H9 (cell line): ENCODE measurements at regions not wholly inside any gene's neighbourhood (a gene's known extent, or its start where the extent isn't known, plus 50 kb on each side); places are given as distances from the start of the nearest gene placed in this dataset.

Source experiments
- DNase-seq: peaks from one replicate; pipeline ENCODE4 v3.0.0-alpha.2; 2017
- H2AFZ ChIP-seq: one replicate; pipeline ENCODE4 v1.6.1; 2013; ENCODE audit warnings: mild to moderate bottlenecking, low read length, control low read depth, moderate library complexity
- H2AK5ac ChIP-seq: 2 replicates; pipeline ENCODE4 v1.6.1; 2013; ENCODE audit warnings: low read length, control low read depth, mixed read lengths; ENCODE audit not compliant: insufficient read length
- H2BK120ac ChIP-seq: one replicate; pipeline ENCODE4 v1.6.1; 2013; ENCODE audit warnings: low read depth, mild to moderate bottlenecking, low read length, control low read depth, inconsistent platforms; ENCODE audit not compliant: poor library complexity, severe bottlenecking
- H2BK12ac ChIP-seq: 2 replicates; pipeline ENCODE4 v1.6.1; 2013; ENCODE audit warnings: low read length, control low read depth, mixed read lengths, low read depth; ENCODE audit not compliant: insufficient read length
- H2BK15ac ChIP-seq: 2 replicates; pipeline ENCODE4 v1.6.1; 2013; ENCODE audit warnings: low read depth, low read length, control low read depth
- H2BK20ac ChIP-seq: one replicate; pipeline ENCODE4 v1.6.1; 2013; ENCODE audit warnings: low read depth, mild to moderate bottlenecking, low read length, control low read depth, inconsistent platforms; ENCODE audit not compliant: poor library complexity, severe bottlenecking
- H2BK5ac ChIP-seq: 2 replicates; pipeline ENCODE4 v1.6.1; 2013; ENCODE audit warnings: low read length, control low read depth, mixed read lengths; ENCODE audit not compliant: insufficient read length
- H3K14ac ChIP-seq: 2 replicates; pipeline ENCODE4 v1.6.1; 2013; ENCODE audit warnings: low read length, control low read depth; ENCODE audit not compliant: insufficient read depth
- H3K18ac ChIP-seq: 2 replicates; pipeline ENCODE4 v1.6.1; 2013; ENCODE audit warnings: low read depth, mild to moderate bottlenecking, mixed read lengths, low read length, control low read depth; ENCODE audit not compliant: insufficient read length
- H3K23ac ChIP-seq: 2 replicates; pipeline ENCODE4 v1.6.1; 2013; ENCODE audit warnings: low read length, control low read depth, mixed read lengths, low read depth; ENCODE audit not compliant: insufficient read length
- H3K23me2 ChIP-seq: 2 replicates; pipeline ENCODE4 v1.6.1; 2013; ENCODE audit warnings: low read depth, mild to moderate bottlenecking, mixed read lengths, low read length, control low read depth; ENCODE audit not compliant: insufficient read length, poor library complexity, severe bottlenecking
- H3K27ac ChIP-seq: 2 replicates; pipeline ENCODE4 v1.5.1; 2013; ENCODE audit warnings: low read length, control low read depth, mixed read lengths, low read depth; ENCODE audit not compliant: insufficient read length
- H3K27me3 ChIP-seq: 2 replicates; pipeline ENCODE4 v1.6.1; 2013; ENCODE audit warnings: low read length, control low read depth, inconsistent platforms; ENCODE audit not compliant: insufficient read depth
- H3K4ac ChIP-seq: 2 replicates; pipeline ENCODE4 v1.6.1; 2013; ENCODE audit warnings: low read depth, mild to moderate bottlenecking, control low read depth, inconsistent platforms, low read length, moderate library complexity
- H3K4me1 ChIP-seq: 2 replicates; pipeline ENCODE4 v1.6.1; 2013; ENCODE audit warnings: low read length, control low read depth, inconsistent platforms; ENCODE audit not compliant: insufficient read depth
- H3K4me2 ChIP-seq: 2 replicates; pipeline ENCODE4 v1.6.1; 2013; ENCODE audit warnings: low read length, control low read depth, mixed read lengths; ENCODE audit not compliant: insufficient read length, insufficient read depth
- H3K56ac ChIP-seq: 2 replicates; pipeline ENCODE4 v1.6.1; 2013; ENCODE audit warnings: low read depth, mild to moderate bottlenecking, mixed read lengths, low read length, control low read depth; ENCODE audit not compliant: insufficient read length
- H3K79me1 ChIP-seq: 2 replicates; pipeline ENCODE4 v1.6.1; 2013; ENCODE audit warnings: low read depth, mild to moderate bottlenecking, moderate library complexity, low read length, control low read depth, inconsistent platforms; ENCODE audit not compliant: insufficient read depth, poor library complexity, severe bottlenecking
- H3K79me2 ChIP-seq: 2 replicates; pipeline ENCODE4 v1.6.1; 2013; ENCODE audit warnings: low read length, control low read depth, inconsistent platforms; ENCODE audit not compliant: insufficient read depth
- H3K9ac ChIP-seq: 2 replicates; pipeline ENCODE4 v1.6.1; 2013; ENCODE audit warnings: low read length, control low read depth, mixed read lengths; ENCODE audit not compliant: insufficient read length; ENCODE audit errors: extremely low read depth
- H3K9me3 ChIP-seq: one replicate; pipeline ENCODE4 v1.6.1; 2013; ENCODE audit warnings: low read depth, low read length, inconsistent platforms; ENCODE audit not compliant: control insufficient read depth
- H3T11ph ChIP-seq: one replicate; pipeline ENCODE4 v1.6.1; 2013; ENCODE audit warnings: mild to moderate bottlenecking, low read length, control low read depth, inconsistent platforms
- H4K20me1 ChIP-seq: one replicate; pipeline ENCODE4 v1.6.1; 2013; ENCODE audit not compliant: control insufficient read depth, insufficient read length, insufficient read depth
- H4K5ac ChIP-seq: 2 replicates; pipeline ENCODE4 v1.6.1; 2013; ENCODE audit warnings: low read depth, mild to moderate bottlenecking, mixed read lengths, low read length, control low read depth; ENCODE audit not compliant: insufficient read length
- H4K8ac ChIP-seq: replicated peaks from 2 replicates; pipeline ENCODE4 v1.6.1; 2013; ENCODE audit warnings: low read length, control low read depth, mixed read lengths, low read depth; ENCODE audit not compliant: insufficient read length
- H4K91ac ChIP-seq: 2 replicates; pipeline ENCODE4 v1.6.1; 2013; ENCODE audit warnings: low read depth, mild to moderate bottlenecking, moderate library complexity, mixed read lengths, low read length, control low read depth; ENCODE audit not compliant: insufficient read length
- H3K27ac Mint-ChIP-seq, 3 experiments: 2 replicates in 2 of 3; 3 replicates in 1 of 3; pipeline ENCODE4 v1.8.0; 2020 to 2021; ENCODE audit warnings: mixed read lengths in 3 of 3, mild to moderate bottlenecking in 1 of 3, moderate library complexity in 1 of 3
- H3K27me3 Mint-ChIP-seq: 2 replicates; pipeline ENCODE4 v1.8.0; 2021; ENCODE audit warnings: low read depth, mild to moderate bottlenecking, moderate library complexity, mixed read lengths
- H3K36me3 Mint-ChIP-seq, 3 experiments: 2 replicates in 2 of 3; 3 replicates in 1 of 3; pipeline ENCODE4 v1.8.0; 2020 to 2021; ENCODE audit warnings: low read depth in 3 of 3, mixed read lengths in 3 of 3; ENCODE audit not compliant: insufficient read depth in 1 of 3
- H3K4me1 Mint-ChIP-seq, 2 experiments: 2 replicates each; pipeline ENCODE4 v1.8.0; 2020; ENCODE audit warnings: mixed read lengths in 2 of 2
- H3K4me3 Mint-ChIP-seq, 2 experiments: 2 replicates in 1 of 2; 3 replicates in 1 of 2; pipeline ENCODE4 v1.8.0; 2020 to 2021; ENCODE audit warnings: mild to moderate bottlenecking in 2 of 2, mixed read lengths in 2 of 2, moderate library complexity in 1 of 2
- H3K9me3 Mint-ChIP-seq, 2 experiments: 2 replicates in 1 of 2; 3 replicates in 1 of 2; pipeline ENCODE4 v1.8.0; 2020; ENCODE audit warnings: mild to moderate bottlenecking in 2 of 2, mixed read lengths in 2 of 2, moderate library complexity in 1 of 2
- CTCF ChIP-seq: fragments of 200-600 bp; sonication (generic); conservative IDR thresholded peaks from 3 replicates; pipeline ENCODE4 v1.8.0; 2021; ENCODE audit warnings: antibody characterized with exemption, mild to moderate bottlenecking
- WGBS: extraction: QIAGEN DNeasy Blood & Tissue Kit; methylation state at CpG from one replicate; pipeline ENCODE4 v1.1.7; 2013; ENCODE audit warnings: missing lambda C conversion rate, low lambda C conversion rate, mixed read lengths; ENCODE audit not compliant: insufficient read length; ENCODE audit errors: extremely low coverage; 5-methylcytosine and 5-hydroxymethylcytosine counted together

DNA sequence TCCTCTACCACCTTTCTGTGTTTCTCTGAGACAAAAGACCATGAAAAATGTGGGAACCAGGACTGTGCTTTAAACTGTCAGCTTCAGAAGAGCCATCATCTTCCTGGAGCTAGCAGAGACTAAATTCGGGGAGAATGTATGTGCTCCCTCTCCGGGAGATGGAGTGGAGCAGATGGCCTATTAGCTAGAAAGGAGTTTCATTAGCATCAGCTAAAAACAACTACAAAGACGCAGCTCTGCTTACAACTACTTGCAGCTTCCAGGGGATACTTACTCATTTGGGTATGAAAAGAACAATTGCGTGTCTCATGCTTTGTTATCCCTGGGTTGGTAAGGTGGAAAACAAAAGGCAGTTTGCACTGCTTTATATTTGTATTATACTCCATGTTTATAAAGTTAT, 159.6 kb downstream of the MFSD1 start:
- H3K4me1 Mint-ChIP-seq: peaks cover 34 to 37% of the 10 kb centered on the region in 2 experiments
- H3K27ac ChIP-seq: peak overlapping the region; percentile 72
- no peaks in the 10 kb centered on the region for H3K27me3 Mint-ChIP-seq
- no peak overlapping the region for H3K23ac ChIP-seq
- peak overlapping the region in 1 of 2 experiments; percentile 58; a peak in 2 of 5 replicates for H3K4me3 Mint-ChIP-seq
- H3K79me1 ChIP-seq: no peaks in the 10 kb centered on the region
- H2BK15ac ChIP-seq: no peak overlapping the region
- no peak overlapping the region for H4K91ac ChIP-seq
- H2BK120ac ChIP-seq: no peak overlapping the region
- no peak overlapping the region for H3K4ac ChIP-seq
- no peak overlapping the region for H4K8ac ChIP-seq
- no CpG with 5 or more reads among the region's 4 CpGs for WGBS
- peak; percentile 33 for DNase-seq
- H3K9ac ChIP-seq: no peak overlapping the region
- no peak overlapping the region for H2AK5ac ChIP-seq
- no peaks in the 10 kb centered on the region for H4K20me1 ChIP-seq
- peaks cover 10% of the 10 kb centered on the region for H3K4me1 ChIP-seq
- no peaks in the 10 kb centered on the region for H3K27me3 ChIP-seq
- H3K79me2 ChIP-seq: no peaks in the 10 kb centered on the region
- no peak overlapping the region for H3K14ac ChIP-seq
- peak overlapping the region; percentile 85 for H2BK12ac ChIP-seq
- H3T11ph ChIP-seq: no peak overlapping the region
- TF ChIP-seq CTCF: no peak
- no peak overlapping the region for H3K56ac ChIP-seq
- H4K5ac ChIP-seq: peak overlapping the region; percentile 79
- H3K9me3 ChIP-seq: no peaks in the 10 kb centered on the region
- peak overlapping the region; percentile 1 for H2AFZ ChIP-seq
- H3K4me2 ChIP-seq: no peak overlapping the region
- peaks cover 0 to 6% of the 10 kb centered on the region in 2 experiments; a peak in 3 of 5 replicates for H3K9me3 Mint-ChIP-seq
- H2BK20ac ChIP-seq: no peak overlapping the region
- peaks cover 0 to 20% (median 3%) of the 10 kb centered on the region in 3 experiments; a peak in 4 of 7 replicates for H3K36me3 Mint-ChIP-seq
- no peaks in the 10 kb centered on the region for H3K23me2 ChIP-seq
- H2BK5ac ChIP-seq: no peak overlapping the region
- peak overlapping the region; percentile 60 for H3K18ac ChIP-seq
- peak overlapping the region; percentile 90 to 99 (median 96) for H3K27ac Mint-ChIP-seq
